T-helper 2 cell treated with Interferon-gamma antibody and Interleukin-4, amounts not matched to agents 5 μg/mL and 100 μg/mL, for 36 hours (primary cell): ENCODE measurements at regions not wholly inside any gene's neighbourhood (a gene's known extent, or its start where the extent isn't known, plus 50 kb on each side); places are given as distances from the start of the nearest gene placed in this dataset.

Experiments used
- DNase-seq: peaks from one replicate; pipeline ENCODE4 v3.0.0; 2021; ENCODE audit warnings: low spot score
- H3K27ac Mint-ChIP-seq: one replicate; pipeline ENCODE4 v1.8.0; 2021; ENCODE audit warnings: mild to moderate bottlenecking, mixed read lengths
- H3K27me3 Mint-ChIP-seq: one replicate; pipeline ENCODE4 v1.8.0; 2021; ENCODE audit warnings: low read depth, mixed read lengths
- H3K36me3 Mint-ChIP-seq: one replicate; pipeline ENCODE4 v1.8.0; 2021; ENCODE audit warnings: low read depth, mixed read lengths
- H3K4me1 Mint-ChIP-seq: one replicate; pipeline ENCODE4 v1.8.0; 2021; ENCODE audit warnings: low read depth, mixed read lengths
- H3K4me3 Mint-ChIP-seq: one replicate; pipeline ENCODE4 v1.8.0; 2022; ENCODE audit warnings: mild to moderate bottlenecking, moderate library complexity, mixed read lengths
- H3K9me3 Mint-ChIP-seq: one replicate; pipeline ENCODE4 v1.8.0; 2021; ENCODE audit warnings: mixed read lengths

DNA sequence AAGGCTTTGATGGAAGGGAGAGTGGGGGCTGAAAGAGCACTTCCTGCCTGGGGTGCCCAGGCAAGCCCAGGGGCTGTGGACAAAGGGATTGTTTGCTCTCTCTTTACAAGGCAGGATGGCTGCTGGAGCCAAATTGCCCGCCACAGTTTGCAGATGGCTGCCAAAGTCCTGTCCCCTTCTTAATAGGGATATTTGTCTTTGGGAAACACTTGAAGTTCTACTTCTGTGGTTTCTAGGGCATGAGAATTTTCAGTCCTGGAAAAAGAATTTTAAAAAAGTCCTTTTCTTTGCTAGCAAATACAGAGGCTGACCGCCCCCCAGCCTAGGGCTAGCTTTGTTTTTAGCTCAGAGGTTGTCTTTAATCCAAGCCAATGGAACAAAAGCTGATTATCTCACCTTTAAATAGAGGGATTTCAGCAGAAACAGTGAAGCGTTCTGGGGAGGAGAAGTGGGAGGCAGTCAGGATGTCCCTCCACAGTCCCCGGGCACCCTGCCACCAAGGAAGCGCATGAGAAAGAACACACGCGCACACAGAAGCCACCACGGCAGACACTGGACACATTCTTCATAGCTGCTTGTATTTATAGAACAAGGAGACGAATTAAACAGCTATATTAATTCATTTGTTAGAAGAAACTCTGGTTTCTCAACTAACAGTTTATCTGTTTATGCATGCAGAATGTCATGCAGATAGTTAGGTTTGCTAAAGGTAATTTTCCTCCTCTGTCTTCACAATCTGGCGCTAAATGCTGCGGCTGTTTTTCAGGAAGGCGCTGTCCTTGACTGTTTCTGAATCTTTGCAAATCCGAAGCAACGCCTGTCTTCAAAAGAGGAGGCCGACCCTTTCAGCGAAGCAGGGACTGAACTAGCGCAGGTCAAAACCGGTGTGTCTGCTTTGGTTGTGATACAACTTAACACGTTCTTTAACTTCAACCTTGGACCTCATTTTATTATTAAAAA lies 736.9 kb downstream of the QKI start:
- Mint-ChIP-seq H3K9me3 (no peaks in the 10 kb centered on the region), H3K36me3 (no peaks in the 10 kb centered on the region), H3K27ac (no peak overlapping the region), H3K27me3 (no peaks in the 10 kb centered on the region), H3K4me3 (no peak overlapping the region), H3K4me1 (no peaks in the 10 kb centered on the region)
- no peak for DNase-seq

DNA sequence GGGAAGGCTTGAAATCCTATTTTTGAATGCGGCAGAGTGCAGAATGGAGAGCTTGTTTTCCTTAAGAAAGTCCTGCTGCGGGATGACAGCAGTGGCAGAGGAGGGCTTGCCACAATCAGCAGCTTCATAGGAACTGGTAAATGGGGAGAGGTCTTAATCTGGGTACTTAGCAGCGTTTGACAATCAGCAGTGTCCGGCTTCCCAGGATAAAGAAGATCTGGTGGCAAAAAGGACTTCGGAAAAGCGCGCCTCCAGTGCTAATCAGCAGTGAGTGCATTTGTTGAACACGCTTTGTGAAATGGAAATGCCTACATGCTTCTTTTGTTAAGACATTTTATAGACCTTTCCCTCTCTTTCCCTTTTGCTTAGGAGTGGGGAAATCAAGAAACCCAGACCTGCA lies 735.7 kb downstream of the QKI start:
- Mint-ChIP-seq H3K9me3 (no peaks in the 10 kb centered on the region), H3K36me3 (no peaks in the 10 kb centered on the region), H3K27ac (no peak overlapping the region), H3K27me3 (no peaks in the 10 kb centered on the region), H3K4me3 (no peak overlapping the region), H3K4me1 (no peaks in the 10 kb centered on the region)
- no peak for DNase-seq

DNA sequence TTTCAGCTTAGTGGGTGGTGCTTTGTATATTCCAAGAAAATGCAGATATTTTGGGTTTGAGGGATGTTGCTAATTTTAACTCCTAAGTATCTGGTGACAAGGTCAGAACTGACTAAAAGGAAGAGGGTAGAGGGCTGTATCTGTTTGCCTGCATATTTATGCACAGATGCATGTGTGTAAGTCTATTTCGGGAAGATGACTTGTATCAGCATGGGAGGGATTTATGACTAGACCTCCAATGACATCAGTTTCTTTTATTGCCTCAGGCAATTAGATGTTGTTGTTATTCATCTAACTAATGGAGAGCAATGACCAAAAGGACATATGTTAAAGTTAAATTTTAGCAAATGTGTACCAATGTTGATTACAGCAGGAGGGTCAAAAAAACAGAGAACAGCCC lies 734.3 kb downstream of the QKI start:
- Mint-ChIP-seq H3K4me1 (no peaks in the 10 kb centered on the region), H3K36me3 (no peaks in the 10 kb centered on the region), H3K4me3 (no peak overlapping the region), H3K27me3 (no peaks in the 10 kb centered on the region), H3K27ac (no peak overlapping the region), H3K9me3 (no peaks in the 10 kb centered on the region)
- no peak for DNase-seq

DNA sequence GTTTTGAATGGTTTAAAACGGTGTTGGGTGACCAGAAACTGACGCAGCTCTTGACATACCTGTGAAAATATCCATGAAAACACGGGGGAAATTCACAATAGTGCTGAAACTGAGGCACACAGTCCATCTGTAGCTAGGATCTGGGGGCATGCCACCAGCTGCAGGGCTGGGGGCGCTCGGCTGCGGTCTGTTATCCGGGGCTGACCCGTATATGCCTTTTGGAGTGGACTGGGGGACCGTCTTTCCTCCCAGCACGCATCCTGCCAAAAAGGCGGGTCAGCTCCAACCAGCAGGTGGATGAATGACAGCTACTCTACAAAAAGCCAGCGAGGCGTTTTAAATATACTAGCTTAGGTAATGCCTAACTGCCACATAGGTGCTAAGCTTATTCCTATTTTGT lies 729.8 kb downstream of the QKI start:
- no peak for DNase-seq
- H3K27me3 Mint-ChIP-seq = no peaks in the 10 kb centered on the region
- H3K36me3 Mint-ChIP-seq = no peaks in the 10 kb centered on the region
- no peak overlapping the region for H3K27ac Mint-ChIP-seq
- H3K4me1 Mint-ChIP-seq = no peaks in the 10 kb centered on the region
- no peak overlapping the region for H3K4me3 Mint-ChIP-seq
- no peaks in the 10 kb centered on the region for H3K9me3 Mint-ChIP-seq

DNA sequence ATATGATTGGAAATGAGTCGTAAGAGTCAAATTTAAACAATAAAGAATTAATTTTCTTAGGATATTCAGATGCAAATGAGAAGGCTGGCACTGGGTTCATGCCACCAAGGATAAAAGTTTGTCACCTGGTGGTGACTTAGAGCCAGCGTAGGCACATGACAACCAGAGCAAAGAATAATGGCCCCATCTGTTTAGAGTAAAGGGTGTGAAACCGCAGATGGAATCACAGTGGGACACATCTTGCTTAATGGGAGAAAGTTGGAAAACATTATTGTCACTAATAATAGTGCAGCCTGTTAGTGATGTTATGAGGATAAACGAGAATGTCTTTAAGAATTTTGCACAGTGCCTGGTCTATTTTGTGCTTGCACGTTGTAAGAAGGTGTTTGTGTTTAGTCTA lies 727.8 kb downstream of the QKI start:
- Mint-ChIP-seq H3K36me3 (no peaks in the 10 kb centered on the region), H3K27ac (no peak overlapping the region), H3K9me3 (no peaks in the 10 kb centered on the region), H3K27me3 (no peaks in the 10 kb centered on the region), H3K4me3 (no peak overlapping the region), H3K4me1 (no peaks in the 10 kb centered on the region)
- no peak for DNase-seq

DNA sequence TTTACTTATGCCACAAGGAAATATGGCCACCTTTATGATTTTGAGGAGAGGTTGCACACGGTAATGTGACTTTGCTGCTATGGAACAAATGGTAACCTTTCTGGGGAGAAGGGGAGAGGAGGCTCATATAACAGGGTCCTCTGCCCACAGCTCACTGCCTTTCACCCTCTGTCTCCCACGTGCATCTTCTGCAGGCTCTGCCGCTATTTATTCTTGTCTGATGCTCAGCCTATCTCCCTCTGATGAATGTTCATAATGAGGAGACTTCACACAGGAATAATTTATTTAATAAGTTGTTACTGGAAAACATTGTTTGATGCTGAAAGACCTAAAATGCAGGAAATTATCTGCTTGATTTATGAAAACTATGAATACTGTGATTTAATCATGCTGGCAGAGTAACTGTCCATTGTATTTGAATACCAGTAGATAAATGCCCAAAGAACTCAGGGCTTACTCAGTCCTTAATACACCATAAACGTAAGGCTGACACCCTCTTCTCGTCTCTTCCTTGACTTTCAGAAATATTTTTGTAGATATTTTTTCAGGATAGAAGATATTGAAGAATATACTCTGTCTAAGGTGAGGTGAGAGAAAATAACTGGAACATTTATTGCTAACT lies 721.1 kb downstream of the QKI start:
- no peaks in the 10 kb centered on the region for H3K36me3 Mint-ChIP-seq
- DNase-seq = no peak
- no peaks in the 10 kb centered on the region for H3K9me3 Mint-ChIP-seq

DNA sequence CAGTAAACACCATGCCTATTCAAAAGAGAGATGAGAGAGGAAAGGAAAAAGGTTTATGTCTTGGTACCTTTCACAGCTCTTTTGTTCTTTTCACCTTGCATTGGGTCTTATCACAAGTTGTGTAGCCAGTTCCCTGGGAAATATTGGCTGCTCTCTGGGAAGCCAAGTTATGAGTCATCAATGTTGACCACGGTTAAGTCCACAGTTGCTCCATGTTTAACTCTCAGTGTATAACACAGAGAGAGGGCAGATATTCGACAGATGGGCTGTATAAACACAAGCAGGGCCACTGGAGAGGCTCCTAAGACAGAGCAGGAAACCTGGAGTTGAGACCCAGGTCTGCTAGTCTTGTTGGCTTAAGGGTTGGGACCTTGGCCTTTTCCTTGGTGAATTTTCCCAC lies 718.6 kb downstream of the QKI start:
- H3K9me3 Mint-ChIP-seq = no peaks in the 10 kb centered on the region
- DNase-seq = no peak

More for the DNA sequence above, 721.1 kb downstream of the QKI start:
- Mint-ChIP-seq H3K4me1 (no peaks in the 10 kb centered on the region), H3K4me3 (no peak overlapping the region), H3K27me3 (no peaks in the 10 kb centered on the region), H3K27ac (no peak overlapping the region)

DNA sequence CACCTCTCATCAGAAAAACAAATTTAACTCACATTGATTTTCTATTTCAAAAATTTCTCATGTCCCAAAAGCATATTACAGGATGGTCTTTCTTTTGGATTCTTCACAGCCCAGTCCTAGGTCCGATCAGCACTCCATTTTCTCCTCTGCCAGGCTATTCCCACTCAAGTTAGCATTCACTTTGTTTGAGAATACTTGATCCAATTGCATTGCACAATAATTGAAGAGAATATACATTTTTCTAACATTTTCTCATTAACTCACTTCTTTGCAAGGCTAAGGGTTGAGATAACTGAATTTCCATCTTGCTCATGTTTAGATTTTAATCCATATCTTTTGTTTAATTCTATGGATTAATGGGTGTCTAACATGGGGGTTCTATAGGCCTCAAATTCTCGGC lies 716.1 kb downstream of the QKI start:
- Mint-ChIP-seq H3K27ac (no peak overlapping the region), H3K4me1 (no peaks in the 10 kb centered on the region), H3K9me3 (no peaks in the 10 kb centered on the region), H3K27me3 (no peaks in the 10 kb centered on the region), H3K36me3 (no peaks in the 10 kb centered on the region), H3K4me3 (no peak overlapping the region)
- no peak for DNase-seq

More for the DNA sequence above, 718.6 kb downstream of the QKI start:
- Mint-ChIP-seq H3K36me3 (no peaks in the 10 kb centered on the region), H3K4me3 (no peak overlapping the region), H3K4me1 (no peaks in the 10 kb centered on the region), H3K27ac (no peak overlapping the region), H3K27me3 (no peaks in the 10 kb centered on the region)

DNA sequence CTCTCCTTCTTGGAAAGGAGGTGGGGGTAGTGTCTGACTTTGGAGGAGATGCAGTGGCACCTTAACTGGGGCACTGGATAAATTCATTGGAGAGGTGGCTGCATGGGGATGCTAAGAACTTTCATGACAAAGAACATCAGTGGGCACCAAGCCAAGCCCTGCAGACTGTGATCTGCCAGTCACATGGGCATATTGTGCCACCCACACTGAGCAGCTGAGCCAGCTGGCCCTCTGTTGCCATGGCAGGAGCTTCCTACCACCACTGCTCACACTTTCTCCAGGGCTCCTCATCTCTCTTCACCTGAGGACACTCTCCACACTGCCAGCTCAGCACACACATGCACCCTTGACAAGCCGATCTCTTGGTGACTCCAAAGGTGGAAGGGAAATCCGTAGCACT lies 715.6 kb downstream of the QKI start:
- H3K9me3 Mint-ChIP-seq = no peaks in the 10 kb centered on the region
- no peak for DNase-seq
- no peaks in the 10 kb centered on the region for H3K36me3 Mint-ChIP-seq
- H3K4me3 Mint-ChIP-seq = no peak overlapping the region
- no peaks in the 10 kb centered on the region for H3K27me3 Mint-ChIP-seq
- H3K4me1 Mint-ChIP-seq = no peaks in the 10 kb centered on the region
- H3K27ac Mint-ChIP-seq = no peak overlapping the region

DNA sequence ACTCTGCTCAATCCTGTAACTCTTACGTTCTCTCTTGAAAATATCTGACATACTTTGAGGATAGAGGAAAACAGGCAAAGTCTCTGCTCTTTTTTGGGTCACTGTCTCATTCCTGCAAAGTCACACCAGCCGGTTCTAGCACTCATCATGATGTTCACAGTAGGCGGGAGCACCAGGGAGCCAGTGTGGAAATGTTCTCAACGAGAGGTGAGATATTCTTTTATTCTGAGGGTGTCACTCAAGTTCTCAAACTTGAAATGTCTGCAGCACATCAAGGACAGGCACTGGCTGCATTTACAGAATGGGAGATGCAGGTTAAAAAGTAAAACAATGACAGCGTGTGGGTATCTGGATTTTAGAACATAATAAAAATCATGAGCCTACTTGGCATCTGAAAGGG lies 714.7 kb downstream of the QKI start:
- Mint-ChIP-seq H3K27me3 (no peaks in the 10 kb centered on the region), H3K9me3 (no peaks in the 10 kb centered on the region), H3K27ac (no peak overlapping the region), H3K36me3 (no peaks in the 10 kb centered on the region), H3K4me1 (no peaks in the 10 kb centered on the region), H3K4me3 (no peak overlapping the region)
- DNase-seq = no peak

DNA sequence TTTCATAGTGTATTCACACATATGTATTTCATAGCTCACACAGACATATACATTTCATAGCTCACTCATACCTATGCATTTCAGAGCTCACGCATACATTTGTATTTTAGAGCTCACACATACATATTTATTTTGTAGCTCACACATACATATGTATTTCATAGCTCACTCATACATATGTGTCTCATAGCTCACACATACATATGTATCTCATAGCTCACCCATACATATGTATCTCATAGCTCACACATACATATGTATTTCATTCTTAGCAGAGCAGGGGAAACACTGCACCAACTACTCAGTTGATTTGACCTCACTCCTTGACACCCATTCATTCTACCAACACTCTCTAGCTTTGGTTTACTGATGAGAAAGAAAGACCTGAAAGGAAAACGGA lies 713.6 kb downstream of the QKI start:
- H3K27me3 Mint-ChIP-seq = no peaks in the 10 kb centered on the region

DNA sequence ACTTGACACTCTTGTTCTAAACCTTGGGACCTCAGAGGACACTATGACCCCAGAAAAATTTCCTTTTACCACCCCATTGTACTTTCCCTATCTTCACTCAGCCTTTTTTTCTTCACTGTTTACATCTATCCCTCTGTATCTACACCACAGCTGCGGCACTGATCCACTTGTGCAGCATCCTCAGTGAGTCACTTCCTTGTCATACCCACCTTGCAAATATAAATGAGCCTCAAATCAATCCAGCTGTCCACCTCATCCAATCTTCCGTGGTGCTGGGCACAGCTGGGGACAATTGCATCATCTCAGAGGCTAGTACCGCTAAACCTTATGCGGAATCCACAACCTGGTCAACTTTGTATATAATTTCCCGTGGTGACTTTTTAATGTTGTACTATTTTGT lies 710.5 kb downstream of the QKI start:
- no peak overlapping the region for H3K27ac Mint-ChIP-seq
- DNase-seq = no peak
- no peak overlapping the region for H3K4me3 Mint-ChIP-seq
- no peaks in the 10 kb centered on the region for H3K27me3 Mint-ChIP-seq
- no peaks in the 10 kb centered on the region for H3K36me3 Mint-ChIP-seq
- H3K9me3 Mint-ChIP-seq = no peaks in the 10 kb centered on the region
- no peaks in the 10 kb centered on the region for H3K4me1 Mint-ChIP-seq

More for the DNA sequence above, 713.6 kb downstream of the QKI start:
- Mint-ChIP-seq H3K9me3 (no peaks in the 10 kb centered on the region), H3K27ac (no peak overlapping the region), H3K4me3 (no peak overlapping the region), H3K36me3 (no peaks in the 10 kb centered on the region), H3K4me1 (no peaks in the 10 kb centered on the region)
- no peak for DNase-seq

DNA sequence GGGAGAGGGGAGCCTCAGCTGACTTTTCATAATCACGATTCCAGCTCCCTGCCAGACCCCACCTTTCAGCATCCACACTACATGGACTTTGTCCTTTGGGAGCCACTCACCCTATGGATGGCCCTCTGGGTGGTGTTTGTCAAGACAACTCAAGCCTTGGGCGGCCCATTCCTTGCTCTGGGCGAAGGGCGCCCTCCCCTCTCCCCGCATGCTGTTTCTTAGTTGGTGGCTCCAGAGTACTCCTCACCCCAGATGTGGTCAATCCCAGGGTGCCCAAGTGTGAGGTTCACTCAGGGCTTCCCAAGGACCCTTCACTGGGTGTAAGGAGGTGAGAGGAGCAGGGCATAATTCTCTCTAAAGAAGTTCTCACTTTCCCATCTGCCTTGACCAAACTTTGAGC lies 710.0 kb downstream of the QKI start:
- H3K9me3 Mint-ChIP-seq = no peaks in the 10 kb centered on the region
- no peak for DNase-seq
- no peak overlapping the region for H3K27ac Mint-ChIP-seq
- H3K4me1 Mint-ChIP-seq = no peaks in the 10 kb centered on the region
- no peaks in the 10 kb centered on the region for H3K36me3 Mint-ChIP-seq
- H3K4me3 Mint-ChIP-seq = no peak overlapping the region
- no peaks in the 10 kb centered on the region for H3K27me3 Mint-ChIP-seq

DNA sequence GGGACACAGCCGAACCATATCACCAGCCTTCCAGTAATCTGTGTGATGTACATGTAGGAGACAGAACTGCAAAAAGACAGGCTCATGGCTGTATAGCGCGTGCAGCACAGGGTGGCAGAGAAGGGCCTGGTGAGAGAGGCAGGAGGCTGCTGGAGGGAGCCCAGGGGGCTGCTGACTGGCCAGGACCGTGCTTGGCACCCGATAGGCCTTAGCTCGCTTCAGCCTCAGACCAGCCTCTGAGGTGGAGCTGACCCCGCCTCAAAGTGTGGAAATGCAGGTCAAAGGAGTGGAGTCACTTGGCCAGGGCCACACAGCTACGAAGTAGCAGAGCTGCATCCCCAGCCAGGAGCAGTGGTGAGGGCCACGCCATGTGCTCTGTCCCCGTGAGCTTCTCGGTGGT lies 707.6 kb downstream of the QKI start:
- no peak overlapping the region for H3K4me3 Mint-ChIP-seq
- H3K27ac Mint-ChIP-seq = no peak overlapping the region
- no peaks in the 10 kb centered on the region for H3K36me3 Mint-ChIP-seq
- H3K4me1 Mint-ChIP-seq = no peaks in the 10 kb centered on the region
- H3K9me3 Mint-ChIP-seq = no peaks in the 10 kb centered on the region
- no peaks in the 10 kb centered on the region for H3K27me3 Mint-ChIP-seq
- no peak for DNase-seq
